HEK293 (cell line): ENCODE measurements at regions not wholly inside any gene's neighbourhood (a gene's known extent, or its start where the extent isn't known, plus 50 kb on each side); places are given as distances from the start of the nearest gene placed in this dataset.

Source experiments
- ZBTB8A ChIP-seq: fragments of 450-650 bp; formaldehyde crosslinking; IDR thresholded peaks from 2 replicates; pipeline ENCODE4 v1.5.1; 2016; ENCODE audit warnings: missing biosample characterization, missing genetic modification characterization
- ZFP37 ChIP-seq: fragments of 450-650 bp; formaldehyde crosslinking; IDR thresholded peaks from 2 replicates; pipeline ENCODE4 v1.5.1; 2016; ENCODE audit warnings: missing biosample characterization, missing genetic modification characterization
- TF ChIP-seq, protein P1 (sequence below): fragments of 450-650 bp; formaldehyde crosslinking; IDR thresholded peaks from 2 replicates; pipeline ENCODE4 v1.5.1; 2016; ENCODE audit warnings: missing biosample characterization, missing genetic modification characterization

DNA sequence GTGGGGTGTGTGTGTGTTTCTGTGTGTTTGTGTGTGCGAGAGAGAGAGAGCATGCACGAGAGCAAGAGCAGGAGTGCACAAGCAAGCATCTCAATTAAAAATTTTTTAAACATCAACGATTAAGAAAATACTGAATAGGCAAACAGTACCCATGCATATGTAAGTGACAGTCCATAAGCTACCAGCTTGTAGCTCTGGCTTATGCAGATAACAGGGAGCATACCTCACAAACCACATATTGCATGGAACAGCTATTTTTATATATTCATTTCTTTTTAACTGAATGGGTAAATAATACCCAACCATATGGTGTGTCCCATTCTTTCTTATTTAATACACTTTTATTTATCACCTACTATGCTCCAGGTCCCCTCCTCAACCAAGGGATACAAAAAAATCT, 234.5 kb downstream of the KBTBD8 start:
- TF ChIP-seq ZBTB8A (tag by site-specific recombination) (no peak), ZFP37 (tag by site-specific recombination) (no peak)
- TF ChIP-seq, protein P1, sequence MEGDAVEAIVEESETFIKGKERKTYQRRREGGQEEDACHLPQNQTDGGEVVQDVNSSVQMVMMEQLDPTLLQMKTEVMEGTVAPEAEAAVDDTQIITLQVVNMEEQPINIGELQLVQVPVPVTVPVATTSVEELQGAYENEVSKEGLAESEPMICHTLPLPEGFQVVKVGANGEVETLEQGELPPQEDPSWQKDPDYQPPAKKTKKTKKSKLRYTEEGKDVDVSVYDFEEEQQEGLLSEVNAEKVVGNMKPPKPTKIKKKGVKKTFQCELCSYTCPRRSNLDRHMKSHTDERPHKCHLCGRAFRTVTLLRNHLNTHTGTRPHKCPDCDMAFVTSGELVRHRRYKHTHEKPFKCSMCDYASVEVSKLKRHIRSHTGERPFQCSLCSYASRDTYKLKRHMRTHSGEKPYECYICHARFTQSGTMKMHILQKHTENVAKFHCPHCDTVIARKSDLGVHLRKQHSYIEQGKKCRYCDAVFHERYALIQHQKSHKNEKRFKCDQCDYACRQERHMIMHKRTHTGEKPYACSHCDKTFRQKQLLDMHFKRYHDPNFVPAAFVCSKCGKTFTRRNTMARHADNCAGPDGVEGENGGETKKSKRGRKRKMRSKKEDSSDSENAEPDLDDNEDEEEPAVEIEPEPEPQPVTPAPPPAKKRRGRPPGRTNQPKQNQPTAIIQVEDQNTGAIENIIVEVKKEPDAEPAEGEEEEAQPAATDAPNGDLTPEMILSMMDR (tag by site-specific recombination): no peak
